CD4-positive, alpha-beta T cell (primary cell): ENCODE measurements at regions not wholly inside any gene's neighbourhood (a gene's known extent, or its start where the extent isn't known, plus 50 kb on each side); places are given as distances from the start of the nearest gene placed in this dataset.
"Not testable (repeated sequence)": the region's sequence is repeated elsewhere in the genome, so short reads cannot be mapped to it uniquely, and the experiment has no call there.

Experiments used
- ATAC-seq: fragments of 200-7000 bp; cut with Tn5 transposase; one replicate; pipeline ENCODE4 v1.10.0; 2022; ENCODE audit warnings: mild to moderate bottlenecking; ENCODE audit not compliant: poor library complexity
- CTCF ChIA-PET: fragments of 350-600 bp; sonication (Branson Sonifier 250); formaldehyde crosslinking; loops from one replicate; lab custom pipeline; 2021; ENCODE audit warnings: antibody characterized with exemption, inconsistent platforms; lab: Charles Lee
- POLR2A ChIA-PET: fragments of 350-600 bp; sonication (Branson Sonifier 250); formaldehyde crosslinking; loops from one replicate; lab custom pipeline; 2021; ENCODE audit warnings: antibody characterized with exemption, inconsistent platforms; lab: Charles Lee
- DNase-seq, 14 experiments: peaks; one replicate each; pipeline ENCODE4 v3.0.0-alpha.2; 2013 to 2020; ENCODE audit warnings: mixed read lengths in 2 of 14
- H3K27ac ChIP-seq, 2 donors: one replicate each; pipeline versions ENCODE4 v1.5.1 to v1.7.0; 2013; ENCODE audit warnings: low read length in 2 of 2, low read depth in 1 of 2, mild to moderate bottlenecking in 1 of 2
- H3K27me3 ChIP-seq, 2 experiments: 1 replicate in 1 of 2; 2 replicates in 1 of 2; pipeline versions ENCODE4 v1.6.1 to v1.7.0; 2013; ENCODE audit warnings: low read length in 2 of 2, control low read depth in 1 of 2, mild to moderate bottlenecking in 1 of 2, moderate library complexity in 1 of 2; ENCODE audit not compliant: insufficient read depth in 2 of 2, control insufficient read depth in 1 of 2
- H3K36me3 ChIP-seq: one replicate; pipeline ENCODE4 v1.6.1; 2013; ENCODE audit warnings: low read length, control low read depth; ENCODE audit not compliant: insufficient read depth
- H3K4me1 ChIP-seq: one replicate; pipeline ENCODE4 v1.6.1; 2013; ENCODE audit warnings: low read length, control low read depth; ENCODE audit not compliant: insufficient read depth
- H3K4me3 ChIP-seq: one replicate; pipeline ENCODE4 v1.5.1; 2013; ENCODE audit warnings: mild to moderate bottlenecking, low read length, moderate library complexity
- H3K9me3 ChIP-seq, 2 experiments: 1 replicate in 1 of 2; 2 replicates in 1 of 2; pipeline versions ENCODE4 v1.6.1 to v1.7.0; 2013; ENCODE audit warnings: low read length in 2 of 2, mild to moderate bottlenecking in 2 of 2, control low read depth in 1 of 2, moderate library complexity in 1 of 2; ENCODE audit not compliant: control insufficient read depth in 1 of 2, insufficient read depth in 1 of 2
- H3K27ac Mint-ChIP-seq: one replicate; pipeline ENCODE4 v1.8.0; 2020; ENCODE audit warnings: mixed read lengths
- H3K27me3 Mint-ChIP-seq: one replicate; pipeline ENCODE4 v1.8.0; 2021; ENCODE audit warnings: mixed read lengths
- H3K36me3 Mint-ChIP-seq: one replicate; pipeline ENCODE4 v1.8.0; 2021; ENCODE audit warnings: low read depth, mixed read lengths
- H3K4me1 Mint-ChIP-seq: one replicate; pipeline ENCODE4 v1.8.0; 2021; ENCODE audit warnings: low read depth, mixed read lengths
- H3K4me3 Mint-ChIP-seq: one replicate; pipeline ENCODE4 v1.8.0; 2020; ENCODE audit warnings: mild to moderate bottlenecking, mixed read lengths
- H3K9me3 Mint-ChIP-seq: one replicate; pipeline ENCODE4 v1.8.0; 2020; ENCODE audit warnings: mixed read lengths
- intact Hi-C, 2 experiments: fragments of 100-400 bp; cut with DNase I in 1 of 2; cut with micrococcal nuclease in 1 of 2; formaldehyde crosslinking; loops; one replicate each; pipeline versions ENCODE4 v1.15.1 to v1.9.0; 2023 to 2025; cut with DNase I, micrococcal nuclease
- TF ChIP-seq, protein P1 (sequence below): fragments of 200-600 bp; IDR thresholded peaks from one replicate; pipeline ENCODE4 v1.8.0; 2022; ENCODE audit warnings: antibody characterized with exemption, mild to moderate bottlenecking

DNA sequence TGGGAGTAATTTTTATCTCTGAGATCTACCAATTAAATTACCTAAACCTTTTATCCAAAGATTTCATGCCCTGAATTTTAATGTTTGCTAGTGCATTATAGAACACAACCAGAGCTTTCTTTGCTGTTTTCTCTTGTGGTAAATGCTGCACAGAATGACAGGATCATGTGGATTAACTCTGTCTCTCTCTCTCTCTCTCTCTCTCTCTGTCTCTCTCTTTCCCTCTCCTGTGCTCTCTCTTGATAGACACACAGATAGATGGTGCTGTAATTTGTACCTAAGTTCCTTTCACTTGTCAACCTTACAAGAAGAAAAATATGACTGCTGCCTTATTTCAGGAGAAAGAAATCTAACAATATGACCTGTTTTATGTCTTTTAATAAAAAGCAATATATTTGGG is 211.2 kb upstream of the WDFY3 start:
- H3K27ac ChIP-seq, result no peak overlapping the region
- CTCF ChIA-PET, result no interaction called here
- no peaks in the 10 kb centered on the region for H3K4me1 ChIP-seq
- H3K27me3 ChIP-seq, result no peaks in the 10 kb centered on the region
- H3K27me3 Mint-ChIP-seq, result no peaks in the 10 kb centered on the region
- POLR2A ChIA-PET, result no interaction called here
- ATAC-seq (no peak), DNase-seq (no peak)
- no peaks in the 10 kb centered on the region for H3K36me3 ChIP-seq
- peaks cover 3% of the 10 kb centered on the region for H3K9me3 Mint-ChIP-seq
- intact Hi-C loops, result no loop called here
- TF ChIP-seq, protein P1, sequence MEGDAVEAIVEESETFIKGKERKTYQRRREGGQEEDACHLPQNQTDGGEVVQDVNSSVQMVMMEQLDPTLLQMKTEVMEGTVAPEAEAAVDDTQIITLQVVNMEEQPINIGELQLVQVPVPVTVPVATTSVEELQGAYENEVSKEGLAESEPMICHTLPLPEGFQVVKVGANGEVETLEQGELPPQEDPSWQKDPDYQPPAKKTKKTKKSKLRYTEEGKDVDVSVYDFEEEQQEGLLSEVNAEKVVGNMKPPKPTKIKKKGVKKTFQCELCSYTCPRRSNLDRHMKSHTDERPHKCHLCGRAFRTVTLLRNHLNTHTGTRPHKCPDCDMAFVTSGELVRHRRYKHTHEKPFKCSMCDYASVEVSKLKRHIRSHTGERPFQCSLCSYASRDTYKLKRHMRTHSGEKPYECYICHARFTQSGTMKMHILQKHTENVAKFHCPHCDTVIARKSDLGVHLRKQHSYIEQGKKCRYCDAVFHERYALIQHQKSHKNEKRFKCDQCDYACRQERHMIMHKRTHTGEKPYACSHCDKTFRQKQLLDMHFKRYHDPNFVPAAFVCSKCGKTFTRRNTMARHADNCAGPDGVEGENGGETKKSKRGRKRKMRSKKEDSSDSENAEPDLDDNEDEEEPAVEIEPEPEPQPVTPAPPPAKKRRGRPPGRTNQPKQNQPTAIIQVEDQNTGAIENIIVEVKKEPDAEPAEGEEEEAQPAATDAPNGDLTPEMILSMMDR, result no peak
- H3K27ac Mint-ChIP-seq, result no peak overlapping the region
- no peaks in the 10 kb centered on the region for H3K36me3 Mint-ChIP-seq
- no peaks in the 10 kb centered on the region for H3K4me1 Mint-ChIP-seq
- H3K4me3 ChIP-seq, result no peak overlapping the region
- no peaks in the 10 kb centered on the region for H3K9me3 ChIP-seq
- no peak overlapping the region for H3K4me3 Mint-ChIP-seq

DNA sequence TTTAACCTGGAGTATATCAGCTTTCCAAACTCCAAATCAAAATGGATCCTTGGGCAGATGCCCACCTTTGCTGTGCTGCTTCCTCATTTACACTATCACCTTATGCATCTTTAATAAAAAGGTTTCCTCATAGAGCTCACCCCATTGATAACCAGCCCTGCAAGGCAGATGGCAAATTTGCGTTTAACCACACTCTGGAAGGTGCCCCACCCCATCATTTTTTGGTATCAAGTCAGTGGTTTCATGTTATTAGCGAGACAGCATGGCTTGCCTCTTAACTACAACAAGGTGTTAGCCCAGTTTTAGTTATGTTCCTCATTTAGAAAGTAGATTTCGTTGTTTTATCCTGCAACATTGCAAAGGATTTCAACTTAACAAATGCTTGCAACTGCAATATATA is 214.0 kb upstream of the WDFY3 start:
- TF ChIP-seq, protein P1, result no peak
- no peaks in the 10 kb centered on the region for H3K27me3 Mint-ChIP-seq
- Histone ChIP-seq H3K27me3 (no peaks in the 10 kb centered on the region), H3K9me3 (no peaks in the 10 kb centered on the region), H3K4me1 (no peaks in the 10 kb centered on the region), H3K36me3 (no peaks in the 10 kb centered on the region), H3K4me3 (no peak overlapping the region), H3K27ac (no peak overlapping the region)
- ChIA-PET POLR2A (no interaction called here), CTCF (no interaction called here)
- DNase-seq (no peak), ATAC-seq (no peak)
- H3K27ac Mint-ChIP-seq, result no peak overlapping the region
- intact Hi-C loops, result no loop called here
- no peak overlapping the region for H3K4me3 Mint-ChIP-seq
- H3K4me1 Mint-ChIP-seq, result no peaks in the 10 kb centered on the region
- H3K36me3 Mint-ChIP-seq, result no peaks in the 10 kb centered on the region
- peaks cover 2% of the 10 kb centered on the region for H3K9me3 Mint-ChIP-seq

DNA sequence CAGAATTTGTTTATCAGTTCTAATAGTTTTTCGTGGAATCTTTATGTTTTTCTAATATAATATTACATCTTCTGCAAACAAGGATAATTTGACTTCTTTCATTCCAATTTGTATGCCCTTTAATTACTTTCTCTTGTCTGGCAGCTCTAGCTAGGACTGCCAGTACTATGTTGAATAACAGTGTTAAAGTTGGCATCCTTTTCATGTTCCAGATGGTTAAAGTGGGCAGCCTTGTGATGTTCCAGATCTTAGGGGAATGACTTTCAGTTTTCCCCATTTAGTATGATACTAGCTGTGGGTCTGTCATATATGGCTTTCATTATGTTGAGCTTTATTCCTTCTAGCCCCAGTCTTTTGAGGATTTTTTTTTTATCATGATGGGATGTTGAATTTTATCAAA is 220.6 kb upstream of the WDFY3 start:
- TF ChIP-seq, protein P1, result no peak
- no peak overlapping the region for H3K4me3 ChIP-seq
- DNase-seq, result no peak
- Mint-ChIP-seq H3K4me3 (no peak overlapping the region), H3K27me3 (no peaks in the 10 kb centered on the region), H3K4me1 (no peaks in the 10 kb centered on the region), H3K9me3 (peaks cover 2% of the 10 kb centered on the region), H3K27ac (no peak overlapping the region), H3K36me3 (no peaks in the 10 kb centered on the region)
- POLR2A ChIA-PET, result no interaction called here
- intact Hi-C loops, result no loop called here
- no peak for ATAC-seq
- H3K9me3 ChIP-seq, result no peaks in the 10 kb centered on the region
- H3K36me3 ChIP-seq, result no peaks in the 10 kb centered on the region
- CTCF ChIA-PET, result no interaction called here
- no peaks in the 10 kb centered on the region for H3K4me1 ChIP-seq
- no peak overlapping the region for H3K27ac ChIP-seq
- H3K27me3 ChIP-seq, result no peaks in the 10 kb centered on the region

DNA sequence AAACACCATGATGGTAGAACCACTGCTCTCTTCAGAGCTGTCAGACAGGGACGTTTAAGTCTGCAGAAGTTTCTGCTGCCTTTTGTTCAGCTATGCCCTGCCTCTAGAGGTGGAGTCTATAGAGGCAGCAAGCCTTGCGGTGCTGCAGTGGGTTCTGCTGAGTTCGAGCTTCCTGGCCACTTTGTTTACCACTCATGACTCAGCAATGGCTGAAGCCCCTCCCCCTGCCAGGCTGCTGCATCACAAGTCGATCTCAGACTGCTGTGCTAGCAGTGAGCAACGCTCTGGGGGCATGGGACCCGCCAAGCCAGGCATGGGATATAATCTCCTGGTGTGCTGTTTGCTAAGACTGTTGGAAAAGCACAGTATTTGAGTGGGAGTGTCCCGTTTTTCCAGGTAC is 229.5 kb upstream of the WDFY3 start:
- CTCF ChIA-PET, H3K36me3 Mint-ChIP-seq, H3K36me3 ChIP-seq, H3K4me3 ChIP-seq, intact Hi-C loops, H3K27me3 Mint-ChIP-seq, ATAC-seq, POLR2A ChIA-PET, H3K4me3 Mint-ChIP-seq, H3K9me3 Mint-ChIP-seq, H3K4me1 ChIP-seq, H3K27ac Mint-ChIP-seq, H3K27me3 ChIP-seq, H3K27ac ChIP-seq, H3K4me1 Mint-ChIP-seq, DNase-seq: not testable (repeated sequence)
- H3K9me3 ChIP-seq, result peaks cover 0 to 14% of the 10 kb centered on the region in 2 experiments
